ENCODE measurements at regions not wholly inside any gene's neighbourhood (a gene's known extent, or its start where the extent isn't known, plus 50 kb on each side); places are given as distances from the start of the nearest gene placed in this dataset.

GRCh38 chr5:7978114-7978513 lies 109.2 kb downstream of the MTRR start:
- DNase-seq (ENCODE audit: low spot score): no peak
- no peak for TF ChIP-seq CTCF (conservative IDR thresholded peaks at IDR 0.05; ENCODE audit: low read depth)
- H3K27ac ChIP-seq: no peak overlapping the region
- CTCF ChIA-PET: interaction anchor here (0.6 kb wide), 1 partner anchor 80 kb away, joined by 4 read pairs; no protein-coding TSS in a partner anchor
- POLR2A ChIA-PET (ENCODE audit: low non-redundant PET): no interaction called here

- ChIA-PET CTCF (interaction anchor here (0.6 kb wide), 2 partner anchors 81 to 484 kb away, joined by 4 read pairs; no protein-coding TSS in a partner anchor), POLR2A (ENCODE audit: low non-redundant PET) (no interaction called here)
- no peak overlapping the region for H3K27ac ChIP-seq
- no peak for DNase-seq (ENCODE audit: low spot score)
- TF ChIP-seq CTCF (conservative IDR thresholded peaks at IDR 0.05; ENCODE audit: low read depth): no peak
Observed at GRCh38 chr5:7978991-7979390, 110.0 kb downstream of the MTRR start.

- DNase-seq (ENCODE audit: low spot score): no peak
- ChIA-PET POLR2A (ENCODE audit: low non-redundant PET) (no interaction called here), CTCF (no interaction called here)
- H3K27ac ChIP-seq: no peak overlapping the region
- TF ChIP-seq CTCF (conservative IDR thresholded peaks at IDR 0.05; ENCODE audit: low read depth): no peak
Observed at GRCh38 chr5:7980881-7981280, 111.9 kb downstream of the MTRR start.

- ChIA-PET POLR2A (ENCODE audit: low non-redundant PET) (no interaction called here), CTCF (interaction anchor here (0.7 kb wide), 1 partner anchor 35 kb away, joined by 3 read pairs; no protein-coding TSS in a partner anchor)
- no peak for TF ChIP-seq CTCF (conservative IDR thresholded peaks at IDR 0.05; ENCODE audit: low read depth)
- no peak overlapping the region for H3K27ac ChIP-seq
- DNase-seq (ENCODE audit: low spot score): no peak
Observed at GRCh38 chr5:7983433-7983832, 114.5 kb downstream of the MTRR start.

- POLR2A ChIA-PET (ENCODE audit: low non-redundant PET): no interaction called here
Observed at GRCh38 chr5:7991125-7991821, 122.3 kb downstream of the MTRR start.

GRCh38 chr5:7995688-7996294 lies 126.8 kb downstream of the MTRR start:
- no peak for DNase-seq (ENCODE audit: low spot score)
- CTCF ChIA-PET: no interaction called here
- H3K27ac ChIP-seq: no peak overlapping the region
- TF ChIP-seq CTCF (conservative IDR thresholded peaks at IDR 0.05; ENCODE audit: low read depth): no peak
- POLR2A ChIA-PET (ENCODE audit: low non-redundant PET): no interaction called here

More at GRCh38 chr5:7991125-7991821, 122.3 kb downstream of the MTRR start:
- H3K27ac ChIP-seq: no peak overlapping the region
- CTCF ChIA-PET: no interaction called here
- no peak for DNase-seq (ENCODE audit: low spot score)
- no peak for TF ChIP-seq CTCF (conservative IDR thresholded peaks at IDR 0.05; ENCODE audit: low read depth)
